PFSK-1 (cell line): ENCODE measurements at regions not wholly inside any gene's neighbourhood (a gene's known extent, or its start where the extent isn't known, plus 50 kb on each side); places are given as distances from the start of the nearest gene placed in this dataset.

Experiments
- POLR2AphosphoS5 ChIP-seq: IDR thresholded peaks from 2 replicates; pipeline ENCODE4 v1.6.1; 2012; ENCODE audit warnings: low read depth, mild to moderate bottlenecking, control low read depth, low read length, moderate library complexity
- SIN3A ChIP-seq: IDR thresholded peaks from 2 replicates; pipeline ENCODE4 v1.6.1; 2012; ENCODE audit warnings: mild to moderate bottlenecking, low read length, moderate library complexity, borderline replicate concordance; ENCODE audit not compliant: insufficient read depth
- TAF1 ChIP-seq: IDR thresholded peaks from 2 replicates; pipeline ENCODE4 v1.6.1; 2012; ENCODE audit warnings: low read length, control low read depth, borderline replicate concordance; ENCODE audit not compliant: insufficient read depth
- TF ChIP-seq, protein P1 (sequence below), 2 experiments: IDR thresholded peaks; 2 replicates each; pipeline versions ENCODE4 v1.6.1 to v1.8.0; 2011 to 2012; ENCODE audit warnings: low read depth in 2 of 2, low read length in 2 of 2, control low read depth in 1 of 2, inconsistent platforms in 1 of 2, mild to moderate bottlenecking in 1 of 2, moderate library complexity in 1 of 2; ENCODE audit not compliant: insufficient read depth in 1 of 2

DNA sequence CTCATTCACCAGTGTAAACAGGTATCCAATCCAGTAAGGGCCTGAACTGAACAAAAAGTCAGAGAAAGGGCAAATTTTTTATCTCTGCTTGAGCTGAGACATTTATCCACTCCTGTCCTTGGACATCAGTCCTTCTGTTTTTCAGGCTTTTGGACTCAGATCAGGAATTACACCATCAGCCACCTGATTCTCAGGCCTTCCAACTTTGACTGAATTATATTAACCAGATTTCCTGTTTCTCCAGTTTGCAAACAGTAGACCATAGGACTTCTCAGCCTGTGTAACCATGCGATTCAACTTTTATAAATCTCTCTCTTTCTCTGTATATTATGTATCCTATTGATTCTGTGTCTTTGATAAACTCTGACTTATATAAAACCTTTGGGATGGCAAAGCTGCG lies 289.3 kb upstream of the CDH2 start:
- no peak for TF ChIP-seq TAF1
- TF ChIP-seq, protein P1, sequence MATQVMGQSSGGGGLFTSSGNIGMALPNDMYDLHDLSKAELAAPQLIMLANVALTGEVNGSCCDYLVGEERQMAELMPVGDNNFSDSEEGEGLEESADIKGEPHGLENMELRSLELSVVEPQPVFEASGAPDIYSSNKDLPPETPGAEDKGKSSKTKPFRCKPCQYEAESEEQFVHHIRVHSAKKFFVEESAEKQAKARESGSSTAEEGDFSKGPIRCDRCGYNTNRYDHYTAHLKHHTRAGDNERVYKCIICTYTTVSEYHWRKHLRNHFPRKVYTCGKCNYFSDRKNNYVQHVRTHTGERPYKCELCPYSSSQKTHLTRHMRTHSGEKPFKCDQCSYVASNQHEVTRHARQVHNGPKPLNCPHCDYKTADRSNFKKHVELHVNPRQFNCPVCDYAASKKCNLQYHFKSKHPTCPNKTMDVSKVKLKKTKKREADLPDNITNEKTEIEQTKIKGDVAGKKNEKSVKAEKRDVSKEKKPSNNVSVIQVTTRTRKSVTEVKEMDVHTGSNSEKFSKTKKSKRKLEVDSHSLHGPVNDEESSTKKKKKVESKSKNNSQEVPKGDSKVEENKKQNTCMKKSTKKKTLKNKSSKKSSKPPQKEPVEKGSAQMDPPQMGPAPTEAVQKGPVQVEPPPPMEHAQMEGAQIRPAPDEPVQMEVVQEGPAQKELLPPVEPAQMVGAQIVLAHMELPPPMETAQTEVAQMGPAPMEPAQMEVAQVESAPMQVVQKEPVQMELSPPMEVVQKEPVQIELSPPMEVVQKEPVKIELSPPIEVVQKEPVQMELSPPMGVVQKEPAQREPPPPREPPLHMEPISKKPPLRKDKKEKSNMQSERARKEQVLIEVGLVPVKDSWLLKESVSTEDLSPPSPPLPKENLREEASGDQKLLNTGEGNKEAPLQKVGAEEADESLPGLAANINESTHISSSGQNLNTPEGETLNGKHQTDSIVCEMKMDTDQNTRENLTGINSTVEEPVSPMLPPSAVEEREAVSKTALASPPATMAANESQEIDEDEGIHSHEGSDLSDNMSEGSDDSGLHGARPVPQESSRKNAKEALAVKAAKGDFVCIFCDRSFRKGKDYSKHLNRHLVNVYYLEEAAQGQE (IDR thresholded peaks at IDR 0.05; ENCODE audit: insufficient read depth in 1 of 2, low read depth in 2 of 2, low read length in 2 of 2): no peak
- TF ChIP-seq POLR2AphosphoS5: no peak
- no peak for TF ChIP-seq SIN3A
